NCI-H2196 (cell line): ENCODE measurements at regions not wholly inside any gene's neighbourhood (a gene's known extent, or its start where the extent isn't known, plus 50 kb on each side); places are given as distances from the start of the nearest gene placed in this dataset.

ENCODE experiments used
- DNase-seq: peaks from one replicate; lab custom pipeline; 2025; ENCODE audit not compliant: unreplicated experiment; lab: John Stamatoyannopoulos, UW

DNA sequence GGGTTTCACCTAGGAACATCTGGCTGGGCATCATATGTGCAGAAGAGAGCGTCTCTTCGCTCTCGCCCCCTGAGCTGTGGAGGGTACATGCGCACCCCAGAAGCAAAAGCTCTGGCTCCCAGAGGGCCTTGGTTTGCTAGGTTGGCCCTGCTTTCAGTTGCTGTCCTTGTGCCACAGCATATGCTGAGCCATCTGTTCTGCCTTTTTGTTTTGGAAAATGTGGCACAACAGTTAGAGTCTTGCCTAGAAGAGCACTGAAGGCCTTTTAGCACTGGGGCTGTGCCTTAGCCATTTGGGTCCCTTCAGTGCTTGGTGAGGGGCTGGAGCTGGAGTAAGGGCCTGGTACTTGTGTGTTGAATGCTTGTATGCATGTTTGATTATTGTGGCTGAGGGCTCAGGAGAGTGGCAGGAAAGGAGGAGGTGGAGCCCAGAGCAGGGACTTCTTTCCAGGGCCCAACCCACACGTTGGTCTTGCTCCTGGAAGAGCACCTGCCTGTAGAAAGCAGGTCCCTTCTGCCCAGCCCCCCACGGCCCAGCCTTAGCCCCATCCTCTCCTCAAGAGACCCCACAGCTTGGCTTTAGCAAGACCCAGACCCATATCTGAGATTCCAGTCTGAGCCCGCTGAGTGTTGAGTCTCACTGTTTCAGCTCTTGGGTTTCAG lies 113.7 kb downstream of the SLC25A47 start:
- no peak for DNase-seq

GRCh38 chr14:100438271-100438670 lies 115.1 kb downstream of the SLC25A47 start:
- DNase-seq: no peak

DNA sequence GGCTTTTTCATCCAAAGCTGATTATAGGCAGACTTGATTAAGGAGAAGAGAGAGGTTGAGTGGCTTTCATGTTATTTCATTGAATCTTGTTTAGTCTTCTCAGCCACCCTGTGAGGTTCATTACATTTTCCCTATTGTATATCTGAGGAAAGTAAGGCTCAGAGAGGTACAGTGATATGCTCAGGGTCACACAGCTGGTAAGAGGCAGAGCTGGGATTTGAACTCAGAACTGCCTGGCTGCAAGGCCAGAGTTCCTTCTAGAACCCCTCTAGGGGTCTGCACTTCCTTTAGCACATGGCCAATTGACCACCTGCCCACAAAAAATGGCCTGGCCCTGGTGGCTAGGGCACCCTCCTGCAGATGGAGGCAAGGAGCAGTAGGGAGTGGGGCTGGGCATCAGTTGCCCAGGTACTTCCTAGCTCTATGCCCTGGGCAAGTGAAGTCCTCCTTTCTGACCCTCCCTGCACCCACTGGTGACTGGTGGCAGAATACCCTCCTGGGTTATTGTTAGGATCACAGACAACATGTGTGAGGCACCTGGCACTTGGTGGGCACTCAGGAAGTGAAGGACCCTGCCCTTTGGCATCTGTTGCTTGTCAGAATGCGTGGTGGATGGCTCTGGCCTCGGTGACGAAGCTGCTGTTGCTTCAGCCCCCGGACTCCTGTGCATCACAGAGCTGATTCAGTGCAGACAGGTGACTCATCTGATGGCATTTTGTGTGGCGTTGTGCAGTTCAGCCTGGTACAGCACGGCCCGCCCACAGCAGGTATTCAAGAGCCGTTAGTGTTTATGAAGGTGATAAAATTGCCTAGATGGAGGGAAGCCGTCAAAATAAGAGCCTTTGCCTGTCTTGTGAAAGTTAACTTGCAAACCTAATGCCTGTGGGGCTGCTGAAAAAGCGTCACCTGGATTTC lies 115.8 kb downstream of the SLC25A47 start:
- no peak for DNase-seq

GRCh38 chr14:100439781-100440180 lies 116.6 kb downstream of the SLC25A47 start:
- no peak for DNase-seq

DNA sequence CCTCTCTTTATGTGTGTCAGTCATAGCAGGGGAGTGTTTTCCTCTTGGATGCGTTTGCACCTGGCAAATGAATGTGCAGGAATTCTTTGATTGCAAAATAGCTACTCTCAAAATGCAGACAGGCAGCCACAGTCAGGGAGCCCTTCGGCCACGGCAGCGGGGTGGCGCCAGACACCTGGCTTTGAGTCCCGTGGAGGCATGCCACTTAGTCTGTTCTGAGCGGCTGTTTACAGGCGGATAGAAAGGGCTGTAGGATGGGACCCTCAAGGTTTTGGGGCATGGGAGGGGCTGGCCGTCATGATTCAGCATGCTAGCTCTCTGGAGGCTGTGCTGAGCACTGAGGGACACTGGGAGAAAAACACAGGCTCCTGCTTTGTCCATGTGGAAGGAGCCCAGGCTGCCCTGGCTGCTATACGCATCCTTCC lies 117.1 kb downstream of the SLC25A47 start:
- DNase-seq: peak; percentile 52

- no peak for DNase-seq
Measured at GRCh38 chr14:100440758-100441203, 117.6 kb downstream of the SLC25A47 start.

DNA sequence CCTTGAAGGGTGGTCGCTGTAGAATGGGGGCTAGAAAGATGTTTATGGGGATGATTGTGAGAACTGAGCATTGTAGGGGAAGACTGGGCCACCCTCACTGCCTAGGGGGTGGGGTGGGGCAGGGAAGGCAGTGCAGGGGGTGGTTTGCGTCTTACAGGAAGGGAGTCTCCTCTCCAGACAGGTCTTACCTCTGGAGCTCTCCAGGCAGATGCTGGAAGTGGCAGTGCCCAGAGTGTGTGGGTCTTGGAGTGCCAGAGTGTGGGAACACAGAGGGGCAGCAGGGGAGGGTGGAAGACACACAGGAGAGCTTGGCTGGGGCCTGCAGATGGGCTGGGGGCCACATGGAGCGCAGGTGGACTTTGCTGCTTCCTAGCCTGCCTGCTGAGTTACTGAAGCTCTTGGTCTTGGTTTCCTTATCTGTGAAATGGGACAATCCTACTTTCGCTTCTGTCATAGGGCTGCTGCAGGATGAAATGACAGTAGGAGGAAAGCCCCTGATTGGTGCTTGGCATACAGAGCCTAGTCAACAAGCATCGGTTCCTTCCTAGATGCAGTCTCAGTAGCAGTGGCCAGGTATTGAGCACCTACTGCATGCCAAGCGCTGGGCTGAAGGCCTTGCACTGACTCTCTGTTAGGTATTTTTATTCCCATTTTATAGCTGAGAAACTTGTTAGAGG lies 118.3 kb downstream of the SLC25A47 start:
- DNase-seq: no peak

DNA sequence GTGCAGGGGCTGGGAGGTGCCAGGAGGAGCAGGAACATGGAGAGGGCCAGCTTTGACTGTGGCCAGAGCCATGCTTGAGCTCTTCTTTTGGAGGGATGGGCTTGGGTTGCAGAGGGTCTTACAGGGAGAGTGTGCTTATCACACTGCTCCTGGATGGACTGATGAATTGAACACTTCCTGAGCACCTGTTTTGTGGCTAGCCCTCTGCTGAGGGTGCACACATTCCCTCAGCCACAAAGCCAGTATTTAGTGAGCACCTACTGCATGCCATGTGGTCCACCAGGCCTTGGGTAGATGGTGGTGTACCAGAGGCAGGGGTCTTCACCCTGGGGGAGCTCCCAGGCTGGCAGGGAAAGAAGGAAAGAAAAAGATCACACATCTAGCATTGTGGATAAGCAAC lies 118.9 kb downstream of the SLC25A47 start:
- no peak for DNase-seq

DNA sequence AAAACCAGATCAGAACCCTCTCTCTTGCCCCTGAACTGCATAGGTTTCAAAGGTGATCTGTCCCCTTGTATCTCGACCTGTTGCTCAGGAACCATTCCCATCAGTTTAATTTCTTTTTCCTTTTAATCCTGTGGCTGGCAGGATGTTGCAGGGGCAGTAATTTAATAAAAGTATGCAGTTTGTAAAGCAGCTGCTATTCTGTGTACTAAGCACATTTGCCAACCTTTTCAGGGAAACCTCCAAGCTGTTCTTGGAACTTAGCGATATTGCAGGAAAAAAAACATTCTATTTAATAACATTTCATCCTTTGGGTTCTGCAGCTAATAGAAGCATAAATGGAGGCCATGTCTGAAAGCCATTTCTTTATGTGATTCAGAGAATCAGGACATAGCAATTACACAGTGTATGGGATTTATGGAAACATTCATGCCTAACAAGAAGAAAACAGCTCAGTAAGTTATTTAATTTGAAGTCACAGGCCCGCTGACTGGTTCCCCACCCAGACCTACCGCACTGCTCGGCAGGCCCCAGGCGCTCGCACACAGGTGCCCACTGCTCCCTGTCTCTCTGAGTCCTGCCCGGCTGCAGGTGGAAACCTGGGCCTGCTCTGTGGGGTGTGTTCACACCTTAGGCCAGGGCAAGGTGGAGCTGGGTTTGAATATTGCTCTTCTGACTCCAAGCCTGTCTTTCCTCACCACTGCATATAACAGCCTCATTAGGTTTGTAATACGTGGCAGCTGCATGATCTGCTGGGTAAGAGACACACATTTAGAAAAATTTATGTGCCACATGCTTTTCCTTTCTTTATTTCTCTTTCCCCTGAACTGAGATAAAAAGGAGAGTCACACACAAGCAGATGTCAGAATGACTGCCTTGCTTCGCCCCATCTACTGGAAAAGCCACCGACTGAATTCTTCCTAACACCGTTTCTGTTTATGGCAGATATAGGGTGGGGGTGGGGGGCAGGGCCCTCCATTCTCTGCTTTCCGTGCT lies 119.7 kb downstream of the SLC25A47 start:
- no peak for DNase-seq

GRCh38 chr14:100443603-100444002 lies 120.5 kb downstream of the SLC25A47 start:
- no peak for DNase-seq

DNA sequence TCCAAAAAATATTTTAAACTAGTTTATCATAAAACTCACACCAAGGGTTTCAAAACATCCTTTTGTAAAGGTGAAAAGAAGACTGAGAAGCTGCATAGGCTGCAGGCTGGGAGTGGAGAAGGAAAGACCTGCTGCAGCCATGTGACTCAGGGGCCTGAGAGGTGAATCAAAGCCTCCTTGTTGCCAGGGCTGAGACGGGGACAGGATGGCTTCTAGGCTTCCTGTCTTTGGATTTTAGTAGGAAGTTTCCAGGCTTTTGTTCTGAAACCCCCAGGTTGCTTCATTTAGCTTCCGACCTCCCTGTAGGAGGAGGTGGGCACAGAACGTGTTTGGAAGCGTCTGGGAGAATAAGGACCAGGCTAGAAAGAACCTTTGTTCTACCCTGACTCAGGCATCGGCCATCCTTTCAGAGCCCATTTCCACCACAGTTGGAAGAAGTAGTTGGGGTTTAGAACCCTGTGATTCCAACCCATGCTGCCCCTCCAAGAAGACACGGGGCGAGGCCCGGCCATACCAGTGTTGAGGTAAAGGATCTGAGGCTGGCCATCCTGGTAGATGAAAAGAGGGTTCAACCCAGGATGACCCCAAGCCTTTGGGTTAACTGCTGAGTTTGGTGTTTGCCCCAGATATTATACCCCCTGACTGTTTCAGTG lies 122.4 kb downstream of the SLC25A47 start:
- no peak for DNase-seq

GRCh38 chr14:100446572-100446971 lies 123.4 kb downstream of the SLC25A47 start:
- DNase-seq: no peak

DNA sequence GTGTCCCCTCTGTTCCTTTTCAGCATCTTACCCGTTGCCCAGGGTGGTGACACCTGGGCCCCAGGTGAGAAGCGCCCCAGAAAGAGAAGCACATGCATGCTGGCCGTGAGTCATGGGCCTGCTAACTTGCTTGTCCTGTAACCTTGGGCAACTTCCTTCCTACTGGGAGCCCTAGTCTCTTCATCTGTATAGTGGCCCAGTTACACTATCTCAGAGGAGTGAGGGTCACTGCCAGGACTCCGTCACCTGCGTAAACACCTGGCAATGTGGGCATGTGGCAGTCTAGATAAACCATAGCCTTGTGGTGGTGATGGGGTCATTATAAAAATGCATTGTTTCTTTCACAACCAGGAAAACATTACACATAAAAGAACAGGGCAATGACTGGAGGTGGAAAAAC lies 125.2 kb downstream of the SLC25A47 start:
- DNase-seq: no peak

- no peak for DNase-seq
Measured at GRCh38 chr14:100449225-100449987, 126.3 kb downstream of the SLC25A47 start.

DNA sequence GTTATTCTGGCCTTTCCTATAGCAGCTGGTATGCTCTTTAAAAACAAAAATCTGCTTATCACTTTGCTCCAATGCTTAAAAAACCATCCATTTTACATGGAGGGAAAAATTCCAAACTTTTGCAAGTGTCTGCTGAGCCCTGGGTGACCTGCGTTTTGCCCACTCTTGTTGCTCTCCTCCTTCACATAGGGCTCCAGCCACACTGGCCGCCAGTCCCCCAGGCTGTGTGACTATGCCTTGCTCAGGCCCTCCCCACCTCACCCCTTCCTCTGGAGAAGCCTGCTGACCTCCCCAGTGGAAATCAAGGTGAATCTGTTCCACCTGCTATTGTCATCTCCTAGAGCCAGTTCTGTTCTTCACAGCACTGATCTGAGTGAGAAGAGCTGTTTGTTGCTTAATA lies 126.9 kb downstream of the SLC25A47 start:
- DNase-seq: no peak

GRCh38 chr14:100450736-100451135 lies 127.6 kb downstream of the SLC25A47 start:
- no peak for DNase-seq

- DNase-seq: no peak
Measured at GRCh38 chr14:100451264-100451663, 128.1 kb downstream of the SLC25A47 start.

- no peak for DNase-seq
Measured at GRCh38 chr14:100453930-100454329, 130.8 kb downstream of the SLC25A47 start.

GRCh38 chr14:100454437-100454836 lies 131.3 kb downstream of the SLC25A47 start:
- no peak for DNase-seq
